HUDEP-2 (cell line): ENCODE measurements at regions not wholly inside any gene's neighbourhood (a gene's known extent, or its start where the extent isn't known, plus 50 kb on each side); places are given as distances from the start of the nearest gene placed in this dataset.
"Not testable (repeated sequence)": the region's sequence is repeated elsewhere in the genome, so short reads cannot be mapped to it uniquely, and the experiment has no call there.

Experiments
- DNase-seq, 76 experiments: peaks; one replicate each; lab custom pipeline; 2025; ENCODE audit not compliant: unreplicated experiment in 76 of 76; lab: John Stamatoyannopoulos, UW

DNA sequence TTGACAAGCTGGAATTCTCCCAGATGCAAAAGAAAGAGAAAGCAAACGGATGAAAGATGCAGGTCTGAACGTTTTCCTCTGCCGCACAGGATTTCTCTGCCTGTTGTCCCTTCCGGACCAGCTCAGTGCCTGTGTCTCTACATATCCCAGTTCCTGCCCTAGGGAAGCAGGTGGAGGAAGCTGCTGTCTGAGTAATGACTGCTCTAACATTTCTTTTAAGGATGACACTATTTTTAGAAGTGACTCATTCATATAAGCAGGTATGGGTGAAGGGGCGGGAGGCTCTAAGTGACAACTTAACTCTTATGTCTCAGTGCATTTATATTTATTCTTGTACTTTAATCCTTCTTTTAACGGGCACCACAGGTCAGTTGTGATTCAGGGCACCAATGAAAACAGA is 128.8 kb downstream of the SLC24A2 start:
- DNase-seq, result no peak

DNA sequence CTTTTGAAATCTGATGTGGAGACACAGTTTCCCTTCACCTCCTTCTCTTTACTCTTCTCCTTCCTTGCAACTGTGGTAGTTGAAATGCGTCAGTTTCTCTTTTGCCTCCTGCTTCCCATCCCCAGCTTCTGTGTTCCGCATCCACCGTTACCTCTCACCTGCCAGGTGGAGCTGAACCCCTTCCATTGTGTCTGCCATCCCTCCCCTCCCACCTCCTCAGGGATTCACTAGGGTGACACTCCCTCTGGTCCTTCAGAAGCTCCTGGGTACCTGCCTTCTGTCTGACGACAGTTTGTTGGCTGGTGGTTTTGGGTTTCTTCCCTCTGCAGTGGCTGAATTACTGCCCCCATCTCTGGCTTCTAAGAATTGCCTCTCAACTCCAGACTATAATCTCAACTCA is 132.1 kb downstream of the SLC24A2 start:
- DNase-seq, result no peak

DNA sequence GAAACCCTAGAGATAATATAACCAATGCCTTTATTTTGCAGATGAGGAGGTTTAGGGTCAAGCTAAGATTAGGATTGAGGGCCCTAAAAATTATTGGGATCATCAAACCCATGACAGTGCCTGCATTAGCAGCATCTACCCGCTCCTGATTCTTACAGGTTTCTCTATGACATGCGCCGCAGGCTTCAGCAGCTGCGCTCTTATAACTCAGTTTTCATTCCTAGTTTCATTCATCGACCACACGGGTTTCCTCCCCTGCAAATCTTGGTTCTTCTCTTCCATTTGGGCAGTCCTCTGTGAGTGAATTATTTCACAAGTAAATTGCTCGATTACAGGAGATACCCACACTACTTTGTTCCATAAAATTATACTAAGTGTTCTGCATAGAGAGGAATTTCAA is 137.2 kb downstream of the SLC24A2 start:
- no peak for DNase-seq

DNA sequence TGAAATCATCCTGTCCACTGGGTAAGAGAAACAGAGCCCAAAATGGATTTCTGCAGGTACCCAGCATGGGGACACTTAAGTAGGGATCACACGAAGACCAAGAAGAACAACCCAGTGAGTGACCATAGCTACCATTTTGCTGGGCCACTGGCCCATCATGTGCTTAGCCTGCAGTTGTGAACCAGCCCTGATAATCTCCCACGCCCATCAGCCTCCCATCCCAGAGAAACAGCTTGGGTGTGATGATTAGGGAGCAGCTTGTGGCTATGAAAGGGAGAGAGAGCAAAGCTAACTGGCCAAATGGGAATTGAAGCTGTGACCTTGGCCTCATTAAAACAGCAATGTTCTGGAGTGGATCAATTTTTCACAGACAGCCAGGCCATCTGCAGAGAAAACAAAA is 138.5 kb downstream of the SLC24A2 start:
- peak in 69 of 76 experiments; percentile 4 to 80 (median 35) for DNase-seq

DNA sequence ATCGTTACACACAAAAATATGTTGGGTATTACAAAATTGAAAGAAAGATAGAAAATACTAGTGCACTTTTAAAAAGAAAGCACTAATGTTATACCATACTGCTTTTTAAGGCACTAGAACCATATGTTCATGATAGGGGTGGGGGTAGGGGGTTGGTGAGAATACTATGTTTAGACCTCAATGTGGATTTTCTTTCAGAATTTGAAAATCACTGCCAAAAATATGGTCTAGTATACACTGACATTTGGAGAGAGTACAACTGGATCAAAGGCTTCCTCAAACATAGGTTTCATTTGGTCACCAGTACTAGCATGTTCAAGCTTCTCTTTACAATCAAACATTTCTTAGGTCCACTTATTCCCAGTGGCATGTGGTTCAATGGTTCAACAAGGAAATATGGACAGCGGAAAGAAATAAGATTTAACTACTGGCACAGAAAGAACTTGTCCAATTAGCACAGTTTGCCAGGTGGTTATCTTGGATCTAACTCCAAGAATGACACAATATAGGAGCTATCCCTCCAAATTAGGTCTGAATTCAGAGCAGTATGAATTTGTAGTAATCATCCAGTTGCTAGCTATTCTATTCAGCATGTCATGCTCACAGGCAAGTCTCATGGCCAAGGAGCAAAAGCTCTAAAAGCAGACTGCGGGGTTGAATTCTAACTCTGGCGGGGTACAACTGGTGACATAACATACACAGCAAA is 139.3 kb downstream of the SLC24A2 start:
- DNase-seq, result no peak

DNA sequence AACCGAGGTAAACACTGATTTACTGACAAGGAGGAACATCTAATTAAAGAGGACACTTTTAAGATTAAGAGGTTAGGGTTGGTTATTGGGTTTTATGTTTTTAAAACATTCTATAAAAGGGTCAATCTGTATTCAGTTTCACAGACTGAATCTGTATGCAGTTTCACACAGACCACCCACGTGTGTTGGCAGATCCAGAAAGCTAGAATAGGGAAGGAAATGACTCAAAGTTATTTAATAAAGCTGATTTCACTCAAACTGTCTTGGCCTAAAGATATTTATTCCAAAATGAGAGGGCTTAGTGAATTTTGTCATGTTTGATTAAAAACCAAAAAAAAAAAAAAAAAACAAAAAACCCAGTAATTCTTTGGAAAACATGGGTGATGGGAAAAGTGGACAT is 140.2 kb downstream of the SLC24A2 start:
- no peak for DNase-seq

DNA sequence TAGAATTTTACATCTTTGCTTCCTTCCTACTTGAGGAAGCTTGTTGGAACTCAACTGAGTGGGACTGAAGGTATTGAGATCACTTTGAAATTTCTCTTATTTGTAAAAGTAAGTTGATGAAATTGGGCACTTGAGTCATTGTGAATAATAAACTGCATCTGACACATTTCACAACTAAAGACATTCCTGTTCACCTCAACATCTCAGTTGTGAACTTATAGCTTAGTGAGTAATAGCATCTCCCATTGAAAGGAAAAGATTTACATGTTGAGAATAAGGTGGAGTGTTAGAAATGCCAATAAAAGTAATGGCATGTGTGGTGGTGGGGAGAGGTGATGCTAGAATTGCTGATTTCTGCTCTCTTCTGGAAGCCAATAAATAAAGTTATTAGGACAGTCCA is 145.0 kb downstream of the SLC24A2 start:
- no peak for DNase-seq

DNA sequence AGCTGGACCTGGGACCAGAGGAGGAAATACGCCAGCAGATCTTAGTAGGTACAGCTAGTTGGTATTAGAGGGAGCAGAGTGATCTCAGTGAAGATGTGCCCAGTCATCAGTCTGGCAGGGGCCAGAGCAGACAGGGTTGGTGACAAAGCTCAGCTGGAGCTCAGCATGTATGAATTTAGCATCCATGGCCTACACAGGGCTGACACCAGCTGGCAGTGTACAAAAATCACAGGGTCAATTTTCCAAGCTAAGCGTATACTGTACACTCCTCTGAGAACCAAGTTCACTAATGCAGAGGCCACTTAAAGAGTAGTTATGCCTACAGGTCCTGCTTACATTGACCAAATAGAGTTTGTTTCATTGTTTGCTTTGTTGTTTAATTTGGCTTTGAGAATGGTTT is 146.6 kb downstream of the SLC24A2 start:
- DNase-seq, result peak in 4 of 76 experiments; percentile 6 to 22 (median 14)

DNA sequence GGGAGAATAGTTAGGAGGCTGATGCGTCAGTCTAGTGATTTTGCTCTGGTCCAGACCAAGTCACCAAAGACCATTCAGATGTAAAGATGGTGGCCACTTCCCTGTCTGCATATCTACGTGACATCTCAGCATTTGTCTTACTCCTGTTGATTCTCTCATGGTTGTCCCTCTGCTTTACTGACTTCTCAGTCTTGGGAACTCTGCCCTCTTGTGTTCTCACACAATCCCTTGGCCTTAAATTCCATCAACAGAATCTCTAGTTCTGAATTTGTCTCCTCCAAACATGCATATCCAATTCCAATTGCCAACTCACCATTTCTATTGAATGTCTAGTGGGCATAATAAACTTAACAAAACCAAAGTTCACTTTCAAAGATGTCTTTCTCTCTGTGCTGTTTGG is 147.8 kb downstream of the SLC24A2 start:
- peak in 1 of 76 experiments; percentile 0 for DNase-seq

DNA sequence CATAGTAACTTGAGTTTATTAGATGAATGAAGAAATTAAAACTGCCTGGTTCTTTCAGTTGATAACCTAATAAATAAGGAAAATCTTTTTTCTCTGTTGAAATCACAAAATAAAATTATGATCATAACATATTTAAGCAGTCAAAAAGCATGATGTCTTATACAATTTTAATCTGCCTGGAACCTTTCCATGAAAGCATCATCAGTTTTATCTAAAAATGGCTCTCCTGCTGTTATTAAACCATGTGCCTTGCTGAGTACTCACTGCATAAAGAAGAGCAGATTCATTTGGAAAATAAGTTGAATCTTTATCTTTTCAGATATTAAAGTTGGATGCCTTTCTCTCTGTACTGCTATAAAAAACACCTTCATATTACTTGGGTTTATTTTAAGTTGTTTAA is 148.8 kb downstream of the SLC24A2 start:
- no peak for DNase-seq

DNA sequence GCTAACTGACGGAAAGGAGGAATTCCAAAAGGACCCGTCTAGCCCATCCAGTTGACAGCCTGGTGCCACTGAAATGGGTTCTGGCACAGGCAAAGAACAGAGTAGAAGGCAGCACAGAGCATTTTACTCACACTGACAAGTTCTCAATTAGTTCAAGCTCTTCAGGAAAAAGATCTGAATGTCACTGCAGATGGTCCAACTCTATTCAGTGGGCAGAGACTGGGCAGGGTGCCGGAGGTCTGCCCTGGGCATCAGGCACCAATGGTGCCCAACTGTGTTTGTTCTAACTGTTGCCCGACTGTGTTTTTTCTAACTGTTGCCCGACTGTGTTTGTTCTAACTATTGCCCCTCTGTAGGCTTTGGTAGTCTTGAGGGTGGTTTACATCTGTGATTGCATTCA is 151.8 kb downstream of the SLC24A2 start:
- DNase-seq, result no peak

DNA sequence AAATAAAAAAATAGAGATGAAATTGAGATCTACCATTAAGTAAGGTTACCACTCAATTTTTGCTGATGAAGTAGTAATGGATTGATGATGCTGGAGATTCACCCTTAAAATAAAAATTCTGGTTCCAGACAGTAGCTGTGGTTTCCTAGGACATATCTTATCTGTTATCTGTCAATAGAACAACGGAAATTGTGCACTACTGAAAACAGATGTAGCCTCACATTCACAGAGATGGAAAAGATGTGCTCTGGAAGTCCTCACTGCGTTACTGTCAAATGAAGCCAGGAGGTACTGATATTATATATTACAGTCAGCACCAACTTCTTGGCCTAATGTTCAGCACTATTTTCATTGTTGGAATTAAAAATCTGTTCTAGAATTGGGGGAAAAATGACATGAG is 154.0 kb downstream of the SLC24A2 start:
- DNase-seq, result no peak

DNA sequence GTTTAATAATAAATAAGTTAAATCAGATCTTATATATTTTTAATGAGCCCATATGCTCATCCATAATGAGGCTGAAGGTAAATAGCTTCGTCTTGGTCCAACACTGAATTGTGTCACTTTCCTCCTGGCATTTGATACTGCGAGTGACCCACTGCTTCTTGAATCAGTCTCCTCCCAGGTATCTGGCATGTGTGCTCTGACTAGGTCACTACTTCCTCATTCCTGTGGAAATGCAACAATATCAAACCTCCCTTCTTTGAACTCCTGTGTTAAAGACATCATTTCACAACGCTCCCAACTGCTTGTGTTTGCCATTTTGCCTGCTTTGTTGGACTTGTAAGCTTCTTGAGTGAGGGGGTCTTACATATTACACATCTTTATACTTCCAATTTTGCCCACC is 157.7 kb downstream of the SLC24A2 start:
- DNase-seq, result no peak

DNA sequence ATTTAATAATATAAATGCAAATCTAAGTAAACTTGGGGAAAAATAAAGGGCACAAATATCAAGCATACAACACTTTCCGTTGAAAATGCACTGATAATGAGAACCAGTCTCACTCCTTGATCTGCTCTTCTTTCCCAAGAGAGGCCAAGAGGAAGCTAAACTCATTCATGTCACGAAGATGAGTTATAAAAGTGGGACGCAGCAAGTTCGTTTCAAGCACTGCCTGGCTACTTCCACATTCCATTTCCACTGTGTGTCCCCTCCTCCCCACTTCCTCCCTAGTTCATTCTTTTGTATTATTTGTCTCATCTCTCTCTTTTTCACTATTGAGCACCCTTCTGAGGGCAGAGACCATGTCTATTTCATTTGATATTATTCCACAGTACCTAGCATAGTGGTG is 158.1 kb downstream of the SLC24A2 start:
- DNase-seq, result no peak

DNA sequence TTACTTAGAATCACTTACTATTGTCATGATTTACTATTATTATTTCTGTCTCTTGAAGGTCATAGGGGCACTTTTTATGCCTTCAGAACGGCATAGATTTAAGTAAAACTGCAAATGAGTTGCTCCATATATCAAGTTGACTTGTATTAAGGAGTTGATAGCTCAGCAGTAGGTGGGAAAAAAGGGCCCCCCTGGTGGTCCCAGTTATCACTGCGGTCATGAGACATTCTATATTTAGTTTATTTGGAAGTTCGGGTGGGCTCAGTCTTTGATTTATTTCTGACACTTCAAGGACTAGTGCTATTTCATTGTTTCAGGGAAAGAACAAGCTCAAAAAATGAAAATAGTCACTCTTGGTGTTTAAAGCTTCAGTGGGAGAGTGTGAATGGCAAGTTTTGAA is 159.3 kb downstream of the SLC24A2 start:
- no peak for DNase-seq

DNA sequence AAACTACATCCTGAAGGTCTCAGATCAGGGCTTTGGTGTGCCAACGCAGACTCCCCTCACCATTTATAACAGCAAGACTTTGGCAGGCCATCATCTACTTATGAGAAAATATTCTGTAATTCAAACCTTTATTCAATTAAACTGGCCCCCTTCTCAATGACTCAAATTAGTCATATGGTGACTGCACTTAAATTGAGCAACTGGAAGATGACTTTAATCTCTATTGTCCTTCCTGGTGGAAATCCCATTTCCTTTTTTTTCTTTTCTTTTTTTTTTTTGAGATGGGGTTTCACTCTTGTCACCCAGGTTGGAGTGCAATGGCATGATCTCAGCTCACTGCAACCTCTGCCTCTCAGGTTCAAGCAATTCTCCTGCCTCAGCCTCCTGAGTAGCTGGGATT is 163.4 kb downstream of the SLC24A2 start:
- DNase-seq, result not testable (repeated sequence)

DNA sequence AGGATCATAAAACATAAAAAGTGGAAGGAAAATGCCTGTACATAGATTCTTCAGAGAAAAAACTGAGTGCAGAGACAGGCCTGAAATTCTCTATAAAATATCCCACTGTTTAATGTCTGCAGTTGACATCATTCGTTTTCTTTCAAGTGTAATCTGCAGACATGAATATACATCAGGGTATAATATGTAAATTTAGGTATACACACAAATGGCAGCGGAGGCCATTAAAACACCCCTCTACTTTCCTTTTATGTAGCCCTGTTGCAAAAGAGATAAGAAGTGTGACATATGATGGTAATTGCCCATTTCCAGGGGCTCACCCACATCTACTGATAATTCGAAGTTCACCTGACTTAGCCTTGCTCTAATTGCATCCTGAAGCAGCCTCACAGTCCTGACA is 164.3 kb downstream of the SLC24A2 start:
- DNase-seq, result no peak

DNA sequence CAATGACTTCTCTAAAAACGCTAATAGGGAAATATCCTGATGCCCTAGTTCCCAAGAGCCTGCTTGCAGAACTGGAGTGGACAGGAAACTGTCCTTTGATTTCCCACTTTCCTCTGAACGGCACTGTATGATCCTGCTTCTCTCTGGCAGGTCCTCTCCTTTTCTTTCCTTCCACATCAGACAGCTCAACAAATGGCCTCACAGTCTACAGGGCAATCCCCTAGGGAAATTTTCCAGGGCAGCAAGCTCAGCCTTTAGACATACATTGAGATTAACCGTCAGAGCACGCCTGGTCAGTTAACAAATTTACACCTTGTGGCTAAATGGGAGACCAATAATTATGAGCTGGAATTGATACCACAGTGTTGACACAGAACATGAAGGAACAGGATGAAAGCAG is 164.9 kb downstream of the SLC24A2 start:
- no peak for DNase-seq

DNA sequence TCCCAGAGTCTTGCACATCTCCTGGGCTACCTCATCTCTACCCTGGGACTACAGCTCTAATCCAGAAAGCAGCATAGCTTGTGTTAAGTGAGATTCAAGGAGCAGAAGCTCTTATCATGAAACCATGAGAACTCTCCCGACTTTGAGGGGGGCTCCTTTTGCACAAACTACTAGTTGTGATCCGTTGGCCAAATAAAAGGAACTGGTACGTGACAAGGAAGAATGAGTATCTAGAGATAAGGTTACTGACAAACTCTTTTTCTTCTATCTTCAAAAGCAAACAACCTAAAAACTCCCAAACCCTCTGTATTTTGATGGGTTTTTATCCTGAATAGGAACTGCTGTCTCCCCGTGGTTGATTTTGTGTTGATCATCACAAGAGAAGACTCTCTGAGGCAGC is 168.5 kb downstream of the SLC24A2 start:
- no peak for DNase-seq

DNA sequence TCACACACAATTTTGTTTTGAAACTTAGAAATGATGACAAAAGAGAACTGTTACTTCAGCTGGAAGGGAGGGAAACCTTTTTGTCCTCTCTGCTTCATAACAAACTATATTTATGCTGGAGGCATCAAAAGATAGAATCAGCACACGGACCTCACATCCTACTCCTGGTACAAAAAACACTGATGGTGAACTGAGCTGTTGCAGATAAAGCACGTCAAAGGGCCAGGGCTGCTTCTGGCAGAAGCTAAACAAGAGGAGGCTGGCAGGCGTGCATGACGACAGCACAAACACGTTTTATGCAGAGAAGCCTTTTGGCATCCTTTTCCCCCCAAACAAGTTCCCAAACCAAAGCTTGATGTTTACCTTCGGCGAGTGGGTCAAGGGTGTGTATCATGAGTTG is 169.6 kb downstream of the SLC24A2 start:
- DNase-seq, result no peak

DNA sequence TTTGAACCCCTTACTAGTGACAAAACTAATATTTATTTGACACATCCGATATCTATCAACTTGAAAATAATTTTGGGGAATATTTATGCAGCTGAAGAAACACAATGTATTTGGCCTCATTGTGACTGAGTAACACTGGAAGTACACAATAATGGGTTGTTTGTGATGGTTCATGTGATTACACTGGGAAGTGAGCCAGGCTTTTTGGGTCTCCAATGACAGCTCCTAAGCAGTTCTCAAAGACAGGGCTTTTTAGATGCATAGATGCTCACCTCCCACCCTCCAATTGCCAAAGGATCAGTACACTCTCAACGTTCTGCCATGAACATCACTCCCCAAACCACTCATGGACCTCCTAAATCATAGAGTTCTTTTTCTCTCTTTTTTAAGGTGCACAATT is 170.0 kb downstream of the SLC24A2 start:
- DNase-seq, result no peak

DNA sequence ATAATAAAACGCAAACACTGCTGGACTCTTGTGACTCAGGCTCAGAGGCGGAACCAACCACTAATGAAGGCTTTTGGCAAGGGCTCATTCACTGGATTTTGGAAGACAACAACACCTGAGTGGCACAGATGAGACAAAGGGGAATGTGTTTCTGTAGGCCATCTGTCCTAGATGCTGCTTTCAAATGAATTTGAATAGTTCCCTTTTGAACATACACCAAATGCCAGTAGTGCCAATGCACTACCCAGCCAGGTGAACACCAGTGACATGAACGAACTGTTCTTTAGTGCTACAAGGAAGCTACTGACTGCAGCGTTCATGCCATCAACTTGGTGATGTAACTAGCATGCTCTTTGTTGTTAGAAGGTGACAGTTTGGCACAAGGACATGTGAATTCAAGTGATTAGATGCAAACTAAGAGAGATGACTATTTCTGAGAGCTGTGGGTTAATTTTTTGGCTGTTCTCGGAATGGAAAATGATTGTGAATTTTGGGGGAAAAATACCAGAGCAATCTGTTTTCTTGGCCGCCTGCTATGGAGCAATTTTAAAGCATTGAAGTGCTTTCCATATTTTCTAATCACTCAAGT is 173.7 kb downstream of the SLC24A2 start:
- no peak for DNase-seq

DNA sequence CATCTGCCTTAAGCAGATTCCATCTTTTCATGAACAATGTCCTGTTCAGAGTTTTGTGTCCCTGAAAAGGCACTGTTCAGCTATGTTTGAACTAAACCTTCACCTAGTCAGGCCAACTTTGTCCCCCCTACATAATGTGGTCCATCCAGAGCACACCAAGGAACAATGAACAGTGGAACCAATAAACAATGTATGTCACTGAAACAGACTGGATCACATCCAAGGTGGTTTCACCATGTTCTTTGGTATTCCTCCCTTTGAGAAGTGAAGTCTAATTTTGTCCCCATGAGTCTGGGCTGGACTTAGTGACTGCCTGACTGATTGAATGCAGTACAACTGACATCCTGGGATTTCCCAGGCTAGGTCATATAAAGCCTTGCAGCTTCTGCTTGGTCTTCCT is 174.5 kb downstream of the SLC24A2 start:
- DNase-seq, result no peak
